H1 (cell line): ENCODE measurements at regions not wholly inside any gene's neighbourhood (a gene's known extent, or its start where the extent isn't known, plus 50 kb on each side); places are given as distances from the start of the nearest gene placed in this dataset.

ENCODE experiments used
- CHD2 ChIP-seq: IDR thresholded peaks from 2 replicates; pipeline ENCODE4 v1.6.1; 2012; ENCODE audit warnings: low read length, improper control_type of control experiment
- EZH2 ChIP-seq: fragments of 200-600 bp; sonication (generic); IDR thresholded peaks from 2 replicates; pipeline ENCODE4 v1.7.1; 2012; ENCODE audit warnings: low read depth, mild to moderate bottlenecking, moderate library complexity, low read length, inconsistent platforms; ENCODE audit not compliant: severe bottlenecking
- HDAC6 ChIP-seq: IDR thresholded peaks from one replicate; pipeline ENCODE4 v1.7.1; 2012; ENCODE audit warnings: low read depth, mild to moderate bottlenecking, inconsistent platforms, low read length, moderate library complexity
- RFX5 ChIP-seq: IDR thresholded peaks from 2 replicates; pipeline ENCODE4 v1.6.1; 2011; ENCODE audit warnings: low read depth, low read length, improper control_type of control experiment, borderline replicate concordance
- RNF2 ChIP-seq: fragments of 200-900, 300-1000 bp; sonication (generic); IDR thresholded peaks from 2 replicates; pipeline ENCODE4 v1.7.1; 2016; ENCODE audit warnings: borderline replicate concordance, low read depth, mild to moderate bottlenecking, antibody characterized with exemption, low read length; ENCODE audit not compliant: poor library complexity, severe bottlenecking; ENCODE audit errors: missing control alignments
- SIRT6 ChIP-seq: IDR thresholded peaks from one replicate; pipeline ENCODE4 v1.7.1; 2012; ENCODE audit warnings: low read length, inconsistent platforms
- SIX5 ChIP-seq: IDR thresholded peaks from 2 replicates; pipeline ENCODE4 v1.6.1; 2011; ENCODE audit warnings: mild to moderate bottlenecking, low read depth, low read length
- YY1 ChIP-seq: IDR thresholded peaks from 2 replicates; pipeline ENCODE4 v1.6.1; 2011; ENCODE audit warnings: low read depth, mild to moderate bottlenecking, low read length
- ZNF274 ChIP-seq: IDR thresholded peaks from 2 replicates; pipeline ENCODE4 v1.7.0; 2012; ENCODE audit warnings: low read length, borderline replicate concordance; ENCODE audit errors: extremely low read depth
- TF ChIP-seq, protein P1 (sequence below): fragments of 300-600 bp; sonication (generic); IDR thresholded peaks from 2 replicates; pipeline ENCODE4 v1.7.1; 2012; ENCODE audit warnings: low read length, moderate library complexity, mild to moderate bottlenecking, inconsistent platforms; ENCODE audit not compliant: insufficient replicate concordance
- TF ChIP-seq, protein P2 (sequence below): IDR thresholded peaks from 2 replicates; pipeline ENCODE4 v1.6.1; 2012; ENCODE audit warnings: low read length, inconsistent platforms

DNA sequence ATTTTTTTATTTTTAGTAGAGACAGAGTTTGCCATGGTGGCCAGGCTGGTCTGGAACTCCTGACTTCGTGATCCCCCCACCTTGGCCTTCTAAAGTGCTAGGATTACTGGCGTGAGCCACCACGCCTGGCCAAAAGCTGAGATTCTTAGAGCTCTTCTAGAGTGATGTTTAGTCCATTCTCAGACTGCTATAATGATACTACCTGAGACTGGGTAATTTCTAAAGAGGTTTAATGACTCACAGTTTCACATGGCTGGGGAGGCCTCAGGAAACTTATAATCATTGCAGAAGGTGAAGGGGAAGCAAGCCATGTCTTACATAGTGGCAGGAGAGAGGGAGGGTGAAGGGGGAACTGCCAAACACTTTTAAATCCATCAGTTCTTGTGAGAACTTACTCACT is 1804.9 kb upstream of the LRRTM1 start (continued):
- TF ChIP-seq, protein P1, sequence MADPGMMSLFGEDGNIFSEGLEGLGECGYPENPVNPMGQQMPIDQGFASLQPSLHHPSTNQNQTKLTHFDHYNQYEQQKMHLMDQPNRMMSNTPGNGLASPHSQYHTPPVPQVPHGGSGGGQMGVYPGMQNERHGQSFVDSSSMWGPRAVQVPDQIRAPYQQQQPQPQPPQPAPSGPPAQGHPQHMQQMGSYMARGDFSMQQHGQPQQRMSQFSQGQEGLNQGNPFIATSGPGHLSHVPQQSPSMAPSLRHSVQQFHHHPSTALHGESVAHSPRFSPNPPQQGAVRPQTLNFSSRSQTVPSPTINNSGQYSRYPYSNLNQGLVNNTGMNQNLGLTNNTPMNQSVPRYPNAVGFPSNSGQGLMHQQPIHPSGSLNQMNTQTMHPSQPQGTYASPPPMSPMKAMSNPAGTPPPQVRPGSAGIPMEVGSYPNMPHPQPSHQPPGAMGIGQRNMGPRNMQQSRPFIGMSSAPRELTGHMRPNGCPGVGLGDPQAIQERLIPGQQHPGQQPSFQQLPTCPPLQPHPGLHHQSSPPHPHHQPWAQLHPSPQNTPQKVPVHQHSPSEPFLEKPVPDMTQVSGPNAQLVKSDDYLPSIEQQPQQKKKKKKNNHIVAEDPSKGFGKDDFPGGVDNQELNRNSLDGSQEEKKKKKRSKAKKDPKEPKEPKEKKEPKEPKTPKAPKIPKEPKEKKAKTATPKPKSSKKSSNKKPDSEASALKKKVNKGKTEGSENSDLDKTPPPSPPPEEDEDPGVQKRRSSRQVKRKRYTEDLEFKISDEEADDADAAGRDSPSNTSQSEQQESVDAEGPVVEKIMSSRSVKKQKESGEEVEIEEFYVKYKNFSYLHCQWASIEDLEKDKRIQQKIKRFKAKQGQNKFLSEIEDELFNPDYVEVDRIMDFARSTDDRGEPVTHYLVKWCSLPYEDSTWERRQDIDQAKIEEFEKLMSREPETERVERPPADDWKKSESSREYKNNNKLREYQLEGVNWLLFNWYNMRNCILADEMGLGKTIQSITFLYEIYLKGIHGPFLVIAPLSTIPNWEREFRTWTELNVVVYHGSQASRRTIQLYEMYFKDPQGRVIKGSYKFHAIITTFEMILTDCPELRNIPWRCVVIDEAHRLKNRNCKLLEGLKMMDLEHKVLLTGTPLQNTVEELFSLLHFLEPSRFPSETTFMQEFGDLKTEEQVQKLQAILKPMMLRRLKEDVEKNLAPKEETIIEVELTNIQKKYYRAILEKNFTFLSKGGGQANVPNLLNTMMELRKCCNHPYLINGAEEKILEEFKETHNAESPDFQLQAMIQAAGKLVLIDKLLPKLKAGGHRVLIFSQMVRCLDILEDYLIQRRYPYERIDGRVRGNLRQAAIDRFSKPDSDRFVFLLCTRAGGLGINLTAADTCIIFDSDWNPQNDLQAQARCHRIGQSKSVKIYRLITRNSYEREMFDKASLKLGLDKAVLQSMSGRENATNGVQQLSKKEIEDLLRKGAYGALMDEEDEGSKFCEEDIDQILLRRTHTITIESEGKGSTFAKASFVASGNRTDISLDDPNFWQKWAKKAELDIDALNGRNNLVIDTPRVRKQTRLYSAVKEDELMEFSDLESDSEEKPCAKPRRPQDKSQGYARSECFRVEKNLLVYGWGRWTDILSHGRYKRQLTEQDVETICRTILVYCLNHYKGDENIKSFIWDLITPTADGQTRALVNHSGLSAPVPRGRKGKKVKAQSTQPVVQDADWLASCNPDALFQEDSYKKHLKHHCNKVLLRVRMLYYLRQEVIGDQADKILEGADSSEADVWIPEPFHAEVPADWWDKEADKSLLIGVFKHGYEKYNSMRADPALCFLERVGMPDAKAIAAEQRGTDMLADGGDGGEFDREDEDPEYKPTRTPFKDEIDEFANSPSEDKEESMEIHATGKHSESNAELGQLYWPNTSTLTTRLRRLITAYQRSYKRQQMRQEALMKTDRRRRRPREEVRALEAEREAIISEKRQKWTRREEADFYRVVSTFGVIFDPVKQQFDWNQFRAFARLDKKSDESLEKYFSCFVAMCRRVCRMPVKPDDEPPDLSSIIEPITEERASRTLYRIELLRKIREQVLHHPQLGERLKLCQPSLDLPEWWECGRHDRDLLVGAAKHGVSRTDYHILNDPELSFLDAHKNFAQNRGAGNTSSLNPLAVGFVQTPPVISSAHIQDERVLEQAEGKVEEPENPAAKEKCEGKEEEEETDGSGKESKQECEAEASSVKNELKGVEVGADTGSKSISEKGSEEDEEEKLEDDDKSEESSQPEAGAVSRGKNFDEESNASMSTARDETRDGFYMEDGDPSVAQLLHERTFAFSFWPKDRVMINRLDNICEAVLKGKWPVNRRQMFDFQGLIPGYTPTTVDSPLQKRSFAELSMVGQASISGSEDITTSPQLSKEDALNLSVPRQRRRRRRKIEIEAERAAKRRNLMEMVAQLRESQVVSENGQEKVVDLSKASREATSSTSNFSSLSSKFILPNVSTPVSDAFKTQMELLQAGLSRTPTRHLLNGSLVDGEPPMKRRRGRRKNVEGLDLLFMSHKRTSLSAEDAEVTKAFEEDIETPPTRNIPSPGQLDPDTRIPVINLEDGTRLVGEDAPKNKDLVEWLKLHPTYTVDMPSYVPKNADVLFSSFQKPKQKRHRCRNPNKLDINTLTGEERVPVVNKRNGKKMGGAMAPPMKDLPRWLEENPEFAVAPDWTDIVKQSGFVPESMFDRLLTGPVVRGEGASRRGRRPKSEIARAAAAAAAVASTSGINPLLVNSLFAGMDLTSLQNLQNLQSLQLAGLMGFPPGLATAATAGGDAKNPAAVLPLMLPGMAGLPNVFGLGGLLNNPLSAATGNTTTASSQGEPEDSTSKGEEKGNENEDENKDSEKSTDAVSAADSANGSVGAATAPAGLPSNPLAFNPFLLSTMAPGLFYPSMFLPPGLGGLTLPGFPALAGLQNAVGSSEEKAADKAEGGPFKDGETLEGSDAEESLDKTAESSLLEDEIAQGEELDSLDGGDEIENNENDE, result no peak
- TF ChIP-seq ZNF274 (no peak), SIRT6 (no peak), YY1 (no peak), CHD2 (no peak), SIX5 (no peak), HDAC6 (no peak), RFX5 (no peak), EZH2 (no peak), RNF2 (no peak)
- TF ChIP-seq, protein P2, sequence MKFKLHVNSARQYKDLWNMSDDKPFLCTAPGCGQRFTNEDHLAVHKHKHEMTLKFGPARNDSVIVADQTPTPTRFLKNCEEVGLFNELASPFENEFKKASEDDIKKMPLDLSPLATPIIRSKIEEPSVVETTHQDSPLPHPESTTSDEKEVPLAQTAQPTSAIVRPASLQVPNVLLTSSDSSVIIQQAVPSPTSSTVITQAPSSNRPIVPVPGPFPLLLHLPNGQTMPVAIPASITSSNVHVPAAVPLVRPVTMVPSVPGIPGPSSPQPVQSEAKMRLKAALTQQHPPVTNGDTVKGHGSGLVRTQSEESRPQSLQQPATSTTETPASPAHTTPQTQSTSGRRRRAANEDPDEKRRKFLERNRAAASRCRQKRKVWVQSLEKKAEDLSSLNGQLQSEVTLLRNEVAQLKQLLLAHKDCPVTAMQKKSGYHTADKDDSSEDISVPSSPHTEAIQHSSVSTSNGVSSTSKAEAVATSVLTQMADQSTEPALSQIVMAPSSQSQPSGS, result no peak
